ENCODE measurements at regions not wholly inside any gene's neighbourhood (a gene's known extent, or its start where the extent isn't known, plus 50 kb on each side); places are given as distances from the start of the nearest gene placed in this dataset.

DNA sequence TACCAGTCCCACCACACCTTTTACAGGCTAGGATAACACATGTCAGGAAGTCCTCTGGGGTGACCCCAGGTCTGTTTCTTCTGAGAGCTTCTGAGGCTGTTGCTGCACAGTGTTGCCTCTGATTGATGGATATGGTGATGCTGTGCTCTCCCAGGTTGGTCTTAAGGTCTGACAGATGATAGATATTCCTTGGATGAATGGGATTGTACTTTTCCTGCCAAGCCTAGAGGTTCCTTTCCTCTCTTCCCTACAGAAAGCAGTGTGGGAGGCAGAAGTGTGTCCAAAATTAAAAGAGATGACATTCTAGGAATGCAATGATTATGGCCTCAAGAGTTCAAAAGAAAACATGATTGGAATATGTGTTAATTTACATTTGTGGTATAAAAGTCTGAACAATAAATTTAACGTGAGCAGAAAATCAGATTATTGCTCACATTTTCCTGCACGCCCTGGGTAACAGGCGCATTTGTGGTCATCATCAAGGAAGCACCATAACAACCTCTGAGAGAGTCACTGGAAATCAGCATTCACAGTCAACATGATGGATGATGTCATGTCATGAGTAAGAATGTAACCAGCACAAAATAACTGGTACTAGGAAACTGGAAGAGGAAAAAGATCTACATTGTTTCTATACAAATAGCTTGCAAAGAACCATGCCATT lies 73.7 kb downstream of the BBS10 start:
- DNase-seq (ENCODE audit: low spot score), result no peak
- Histone ChIP-seq H3K4me2 (ENCODE audit: low read length) (no peak overlapping the region), H3K4me3 (ENCODE audit: low read depth, low read length, poor library complexity, severe bottlenecking) (no peak overlapping the region), H3K9me3 (ENCODE audit: low read length) (no peaks in the 10 kb centered on the region), H3K9me2 (ENCODE audit: insufficient read depth, low read length) (no peaks in the 10 kb centered on the region), H4K20me1 (ENCODE audit: insufficient read depth, low read length) (no peaks in the 10 kb centered on the region), H3K36me3 (ENCODE audit: insufficient read depth, low read length) (no peaks in the 10 kb centered on the region), H3K79me2 (ENCODE audit: insufficient read depth, low read depth, low read length) (no peaks in the 10 kb centered on the region), H2AFZ (ENCODE audit: low read length) (no peak overlapping the region), H3K4me1 (ENCODE audit: insufficient read depth, low read length, poor library complexity, severe bottlenecking) (no peaks in the 10 kb centered on the region), H3K27ac (ENCODE audit: low read depth, low read length, poor library complexity, severe bottlenecking) (no peak overlapping the region)
- CTCF ChIA-PET (ENCODE audit: unreplicated experiment), result no interaction called here
- TF ChIP-seq EZH2phosphoT487 (IDR thresholded peaks at IDR 0.05; ENCODE audit: borderline replicate concordance, low read depth, low read length), result no peak
- TF ChIP-seq, protein P1, sequence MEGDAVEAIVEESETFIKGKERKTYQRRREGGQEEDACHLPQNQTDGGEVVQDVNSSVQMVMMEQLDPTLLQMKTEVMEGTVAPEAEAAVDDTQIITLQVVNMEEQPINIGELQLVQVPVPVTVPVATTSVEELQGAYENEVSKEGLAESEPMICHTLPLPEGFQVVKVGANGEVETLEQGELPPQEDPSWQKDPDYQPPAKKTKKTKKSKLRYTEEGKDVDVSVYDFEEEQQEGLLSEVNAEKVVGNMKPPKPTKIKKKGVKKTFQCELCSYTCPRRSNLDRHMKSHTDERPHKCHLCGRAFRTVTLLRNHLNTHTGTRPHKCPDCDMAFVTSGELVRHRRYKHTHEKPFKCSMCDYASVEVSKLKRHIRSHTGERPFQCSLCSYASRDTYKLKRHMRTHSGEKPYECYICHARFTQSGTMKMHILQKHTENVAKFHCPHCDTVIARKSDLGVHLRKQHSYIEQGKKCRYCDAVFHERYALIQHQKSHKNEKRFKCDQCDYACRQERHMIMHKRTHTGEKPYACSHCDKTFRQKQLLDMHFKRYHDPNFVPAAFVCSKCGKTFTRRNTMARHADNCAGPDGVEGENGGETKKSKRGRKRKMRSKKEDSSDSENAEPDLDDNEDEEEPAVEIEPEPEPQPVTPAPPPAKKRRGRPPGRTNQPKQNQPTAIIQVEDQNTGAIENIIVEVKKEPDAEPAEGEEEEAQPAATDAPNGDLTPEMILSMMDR (conservative IDR thresholded peaks at IDR 0.05; ENCODE audit: low read length), result no peak
- POLR2A ChIA-PET, result no interaction called here
- intact Hi-C loops (cut with micrococcal nuclease; ENCODE audit: unreplicated experiment), result no loop called here
- no TSS peak for BruUV-seq (replicated peaks)

DNA sequence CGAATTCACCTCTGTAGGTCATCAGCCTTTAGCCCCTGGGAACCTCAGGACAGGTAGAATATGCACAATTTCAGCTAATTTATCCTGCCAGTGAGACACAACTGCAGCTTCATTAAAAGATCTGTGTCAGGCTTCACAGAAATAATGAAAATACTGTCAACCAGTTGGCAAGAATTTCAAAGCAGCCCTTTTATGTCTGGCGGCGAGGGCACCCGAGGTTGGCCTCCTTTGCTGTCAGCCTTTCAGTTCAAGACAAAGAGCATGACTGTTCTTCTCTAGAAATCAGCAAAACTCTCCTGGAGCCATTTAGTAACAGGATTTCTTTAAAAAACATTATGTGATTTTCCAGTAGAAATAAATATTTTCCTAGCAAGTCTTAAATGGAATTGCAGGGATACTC lies 75.9 kb downstream of the BBS10 start:
- H3K27ac ChIP-seq (ENCODE audit: low read depth, low read length, poor library complexity, severe bottlenecking), result no peak overlapping the region
- no peak overlapping the region for H2AFZ ChIP-seq (ENCODE audit: low read length)
- POLR2A ChIA-PET, result no interaction called here
- CTCF ChIA-PET (ENCODE audit: unreplicated experiment), result no interaction called here
- no peaks in the 10 kb centered on the region for H3K9me3 ChIP-seq (ENCODE audit: low read length)
- no peak overlapping the region for H3K4me2 ChIP-seq (ENCODE audit: low read length)
- H4K20me1 ChIP-seq (ENCODE audit: insufficient read depth, low read length), result no peaks in the 10 kb centered on the region
- H3K36me3 ChIP-seq (ENCODE audit: insufficient read depth, low read length), result no peaks in the 10 kb centered on the region
- intact Hi-C loops (cut with micrococcal nuclease; ENCODE audit: unreplicated experiment), result no loop called here
- H3K4me3 ChIP-seq (ENCODE audit: low read depth, low read length, poor library complexity, severe bottlenecking), result no peak overlapping the region
- DNase-seq (ENCODE audit: low spot score), result no peak
- H3K79me2 ChIP-seq (ENCODE audit: insufficient read depth, low read depth, low read length), result no peaks in the 10 kb centered on the region
- no peaks in the 10 kb centered on the region for H3K9me2 ChIP-seq (ENCODE audit: insufficient read depth, low read length)
- H3K4me1 ChIP-seq (ENCODE audit: insufficient read depth, low read length, poor library complexity, severe bottlenecking), result no peaks in the 10 kb centered on the region
- TF ChIP-seq, protein P1 (conservative IDR thresholded peaks at IDR 0.05; ENCODE audit: low read length), result no peak
- no peak for TF ChIP-seq EZH2phosphoT487 (IDR thresholded peaks at IDR 0.05; ENCODE audit: borderline replicate concordance, low read depth, low read length)
- no TSS peak for BruUV-seq (replicated peaks)

DNA sequence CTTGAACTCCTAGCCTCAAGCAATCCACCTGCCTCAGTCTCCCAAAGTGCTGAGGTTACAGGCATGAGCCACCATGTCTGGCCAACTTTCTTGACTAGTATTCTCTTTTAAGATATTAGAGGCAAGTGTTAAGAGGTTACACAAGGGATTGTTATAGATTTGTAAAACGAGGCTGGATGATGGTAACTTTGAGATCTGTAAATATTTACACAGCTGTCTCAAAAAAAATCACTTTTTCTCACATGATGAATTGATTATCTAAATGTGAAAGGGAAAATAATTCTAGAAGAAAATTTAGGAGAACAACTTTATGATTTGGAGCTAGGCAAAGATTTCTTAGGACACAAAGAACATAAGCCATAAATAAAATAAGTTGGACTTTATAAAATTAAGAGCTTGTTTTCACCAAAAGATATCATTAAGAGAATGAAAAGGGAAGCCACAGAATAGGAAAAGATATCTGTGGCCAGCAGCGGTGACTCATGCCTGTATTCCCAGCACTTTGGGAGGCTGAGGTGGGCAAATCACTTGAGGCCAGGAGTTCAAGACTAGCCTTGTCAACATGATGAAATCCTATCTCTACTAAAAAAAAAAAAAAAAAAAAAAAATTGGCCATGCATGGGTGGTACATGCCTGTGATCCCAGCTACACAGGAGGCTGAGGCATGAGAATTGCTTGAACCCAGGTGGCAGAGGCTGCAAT lies 77.4 kb downstream of the BBS10 start:
- no peaks in the 10 kb centered on the region for H3K9me2 ChIP-seq (ENCODE audit: insufficient read depth, low read length)
- no peaks in the 10 kb centered on the region for H3K9me3 ChIP-seq (ENCODE audit: low read length)
- DNase-seq (ENCODE audit: low spot score), result no peak
- BruUV-seq (replicated peaks), result no TSS peak
- H3K36me3 ChIP-seq (ENCODE audit: insufficient read depth, low read length), result no peaks in the 10 kb centered on the region
- POLR2A ChIA-PET, result interaction anchor here (0.6 to 1.4 kb wide), 5 partner anchors 13 to 725 kb away, joined by 3 to 5 read pairs (median 3); no protein-coding TSS in a partner anchor
- no peak overlapping the region for H2AFZ ChIP-seq (ENCODE audit: low read length)
- H3K4me2 ChIP-seq (ENCODE audit: low read length), result no peak overlapping the region
- CTCF ChIA-PET (ENCODE audit: unreplicated experiment), result interaction anchor here (0.5 kb wide), 1 partner anchor 137 kb away, joined by 5 read pairs; no protein-coding TSS in a partner anchor
- intact Hi-C loops (cut with micrococcal nuclease; ENCODE audit: unreplicated experiment), result no loop called here
- H4K20me1 ChIP-seq (ENCODE audit: insufficient read depth, low read length), result no peaks in the 10 kb centered on the region
- no peak overlapping the region for H3K27ac ChIP-seq (ENCODE audit: low read depth, low read length, poor library complexity, severe bottlenecking)
- H3K4me1 ChIP-seq (ENCODE audit: insufficient read depth, low read length, poor library complexity, severe bottlenecking), result no peaks in the 10 kb centered on the region
- no peaks in the 10 kb centered on the region for H3K79me2 ChIP-seq (ENCODE audit: insufficient read depth, low read depth, low read length)
- no peak for TF ChIP-seq EZH2phosphoT487 (IDR thresholded peaks at IDR 0.05; ENCODE audit: borderline replicate concordance, low read depth, low read length)
- TF ChIP-seq, protein P1 (conservative IDR thresholded peaks at IDR 0.05; ENCODE audit: low read length), result no peak
- no peak overlapping the region for H3K4me3 ChIP-seq (ENCODE audit: low read depth, low read length, poor library complexity, severe bottlenecking)

Measured in OCI-LY7 (cell line).